ENCODE measurements at regions not wholly inside any gene's neighbourhood (a gene's known extent, or its start where the extent isn't known, plus 50 kb on each side); places are given as distances from the start of the nearest gene placed in this dataset.

DNA sequence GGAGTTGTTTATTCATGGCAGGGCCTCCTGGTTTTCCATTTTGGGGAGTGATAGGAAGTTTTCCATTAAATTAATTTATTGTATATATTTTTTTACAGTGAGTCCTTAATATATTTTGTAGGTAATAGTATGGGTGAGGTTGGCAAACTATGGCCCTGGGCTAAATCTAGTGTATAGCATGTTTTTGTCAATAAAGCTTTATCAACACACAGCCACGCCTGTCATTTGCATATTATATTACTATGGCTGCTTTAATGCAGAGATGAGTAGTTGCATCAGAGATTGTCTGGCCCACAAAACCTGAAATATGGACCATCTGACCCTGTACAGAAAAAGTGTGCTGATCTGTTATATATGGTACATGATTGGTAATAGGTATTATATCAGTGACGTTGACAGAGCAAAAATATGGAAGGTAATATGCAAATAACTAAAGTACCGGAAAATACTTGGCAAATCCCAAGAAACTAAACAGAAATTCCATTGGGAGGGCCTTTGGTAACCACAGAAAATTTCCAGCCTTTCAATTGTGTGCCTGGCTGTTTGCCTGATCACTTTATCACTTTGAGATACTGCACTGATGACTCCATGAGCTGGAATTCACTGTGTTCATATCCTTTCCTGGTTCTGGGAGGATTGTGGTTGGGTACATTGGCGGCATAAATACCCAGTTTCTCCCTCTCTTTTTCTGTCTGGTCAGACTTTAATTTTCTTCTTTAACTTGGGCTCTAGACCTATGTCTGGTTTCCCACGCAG, 61.7 kb upstream of the RFLNA start (continued):
- TF ChIP-seq, protein P1, sequence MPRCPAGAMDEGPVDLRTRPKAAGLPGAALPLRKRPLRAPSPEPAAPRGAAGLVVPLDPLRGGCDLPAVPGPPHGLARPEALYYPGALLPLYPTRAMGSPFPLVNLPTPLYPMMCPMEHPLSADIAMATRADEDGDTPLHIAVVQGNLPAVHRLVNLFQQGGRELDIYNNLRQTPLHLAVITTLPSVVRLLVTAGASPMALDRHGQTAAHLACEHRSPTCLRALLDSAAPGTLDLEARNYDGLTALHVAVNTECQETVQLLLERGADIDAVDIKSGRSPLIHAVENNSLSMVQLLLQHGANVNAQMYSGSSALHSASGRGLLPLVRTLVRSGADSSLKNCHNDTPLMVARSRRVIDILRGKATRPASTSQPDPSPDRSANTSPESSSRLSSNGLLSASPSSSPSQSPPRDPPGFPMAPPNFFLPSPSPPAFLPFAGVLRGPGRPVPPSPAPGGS (IDR thresholded peaks at IDR 0.05), result no peak

DNA sequence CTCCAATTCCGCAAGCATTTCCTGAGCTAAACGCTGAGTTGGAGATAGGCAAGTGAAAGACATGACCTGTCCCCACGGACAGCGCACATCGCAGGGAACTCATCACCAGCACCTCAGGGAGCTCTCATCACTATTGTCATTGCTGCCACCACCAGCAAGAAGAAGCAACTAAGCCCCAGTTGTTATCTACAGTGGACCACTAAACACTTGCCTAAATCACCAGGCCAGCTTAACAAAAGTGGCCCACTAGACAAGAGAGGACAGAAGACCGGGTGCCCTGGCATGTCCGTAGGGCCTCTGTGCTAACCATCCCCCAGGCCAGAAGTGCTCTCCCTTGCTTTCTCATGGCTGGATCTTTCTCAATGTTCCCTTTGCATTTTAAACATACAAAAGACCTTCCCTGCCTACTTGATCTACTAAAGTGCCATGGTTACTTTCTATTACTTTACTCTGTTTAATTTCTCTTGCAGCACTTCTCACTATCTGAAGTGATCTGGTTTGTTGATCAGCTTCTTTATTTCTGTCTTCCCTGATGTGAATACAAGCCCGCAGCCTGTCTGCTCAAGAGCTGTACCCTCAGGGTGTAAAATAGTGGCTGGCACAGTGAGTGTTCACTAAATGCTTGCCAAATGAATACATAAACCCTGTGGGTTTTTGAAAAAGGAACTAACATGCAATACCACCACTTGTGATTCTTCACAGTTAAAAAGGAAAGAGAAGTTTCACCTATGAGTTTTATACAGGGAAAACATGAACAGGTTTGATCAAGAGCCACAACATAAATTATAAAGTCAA, 60.9 kb upstream of the RFLNA start:
- CTCF ChIA-PET, result no interaction called here
- no peak for FAIRE-seq
- no peak overlapping the region for H3K4me2 ChIP-seq
- no peak overlapping the region for H3K27ac ChIP-seq
- WGBS (ENCODE audit: missing lambda C conversion rate), result 70% methylated on average over 8 of the region's 8 CpGs
- POLR2A ChIA-PET, result interaction anchor here (0.5 kb wide), 1 partner anchor 23 kb away, joined by 4 read pairs; no protein-coding TSS in a partner anchor
- no peak overlapping the region for H3K4me3 ChIP-seq
- H3K4me1 ChIP-seq, result no peaks in the 10 kb centered on the region
- no peak for DNase-seq (ENCODE audit: low read depth in 1 of 2, low spot score in 1 of 2)
- no peak for ATAC-seq
- TF ChIP-seq, protein P2, sequence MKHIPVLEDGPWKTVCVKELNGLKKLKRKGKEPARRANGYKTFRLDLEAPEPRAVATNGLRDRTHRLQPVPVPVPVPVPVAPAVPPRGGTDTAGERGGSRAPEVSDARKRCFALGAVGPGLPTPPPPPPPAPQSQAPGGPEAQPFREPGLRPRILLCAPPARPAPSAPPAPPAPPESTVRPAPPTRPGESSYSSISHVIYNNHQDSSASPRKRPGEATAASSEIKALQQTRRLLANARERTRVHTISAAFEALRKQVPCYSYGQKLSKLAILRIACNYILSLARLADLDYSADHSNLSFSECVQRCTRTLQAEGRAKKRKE (CRISPR knock-in tag; IDR thresholded peaks at IDR 0.05; ENCODE audit: low read depth), result no peak
- TF ChIP-seq CBX2 (IDR thresholded peaks at IDR 0.05; ENCODE audit: borderline replicate concordance, low read depth) (no peak), ZFP36 (IDR thresholded peaks at IDR 0.05; ENCODE audit: borderline replicate concordance, partially characterized antibody) (no peak), SMC3 (IDR thresholded peaks at IDR 0.05) (no peak), RARB (CRISPR knock-in tag; IDR thresholded peaks at IDR 0.05) (no peak), JUN (IDR thresholded peaks at IDR 0.05) (no peak), CEBPB (IDR thresholded peaks at IDR 0.05) (no peak), HOXB13 (CRISPR knock-in tag; IDR thresholded peaks at IDR 0.05; ENCODE audit: low read depth) (no peak), NR3C1 (IDR thresholded peaks at IDR 0.05) (no peak), HDAC2 (IDR thresholded peaks at IDR 0.05) (no peak), MYC (IDR thresholded peaks at IDR 0.05; ENCODE audit: borderline replicate concordance, low read length) (no peak), PHF8 (IDR thresholded peaks at IDR 0.05; ENCODE audit: borderline replicate concordance, low read depth) (no peak), ZSCAN20 (CRISPR knock-in tag; IDR thresholded peaks at IDR 0.05) (no peak), CHD4 (IDR thresholded peaks at IDR 0.05; ENCODE audit: borderline replicate concordance) (no peak), EHMT2 (IDR thresholded peaks at IDR 0.05; ENCODE audit: low read depth) (no peak), ZC3H11A (IDR thresholded peaks at IDR 0.05) (no peak)
- H3K9me3 ChIP-seq, result peaks cover 30% of the 10 kb centered on the region

DNA sequence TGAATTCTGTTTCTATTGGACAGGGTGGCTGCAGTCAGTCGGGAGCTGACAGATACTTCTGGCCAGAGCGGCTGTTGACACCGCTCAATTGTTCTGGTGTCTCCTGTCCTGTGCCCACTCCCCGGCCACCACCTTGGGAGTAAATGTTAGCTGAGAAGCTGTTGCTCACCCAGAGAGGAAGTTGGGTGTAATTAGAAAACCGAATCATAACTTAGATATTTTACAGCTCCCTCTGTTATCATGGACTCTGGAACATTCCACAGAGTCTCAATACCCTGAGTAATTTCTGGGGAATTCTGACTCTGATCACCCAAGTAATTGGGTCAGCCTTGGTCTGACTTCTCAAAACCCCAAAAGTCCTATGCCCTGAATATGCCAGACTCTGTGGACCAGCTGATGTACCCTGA, 58.3 kb upstream of the RFLNA start:
- no peaks in the 10 kb centered on the region for H3K4me1 ChIP-seq
- 53% methylated on average over 5 of the region's 5 CpGs for WGBS (ENCODE audit: missing lambda C conversion rate)
- CTCF ChIA-PET, result no interaction called here
- FAIRE-seq (no peak), DNase-seq (ENCODE audit: low read depth in 1 of 2, low spot score in 1 of 2) (no peak), ATAC-seq (no peak)
- peaks cover 8% of the 10 kb centered on the region; the same call in 1 of the 3 replicates for H3K9me3 ChIP-seq
- POLR2A ChIA-PET, result no interaction called here
- no peak overlapping the region for H3K27ac ChIP-seq
- no peak overlapping the region for H3K4me2 ChIP-seq
- TF ChIP-seq CBX2 (IDR thresholded peaks at IDR 0.05; ENCODE audit: borderline replicate concordance, low read depth) (no peak), SMC3 (IDR thresholded peaks at IDR 0.05) (no peak)
- H3K4me3 ChIP-seq, result no peak overlapping the region

DNA sequence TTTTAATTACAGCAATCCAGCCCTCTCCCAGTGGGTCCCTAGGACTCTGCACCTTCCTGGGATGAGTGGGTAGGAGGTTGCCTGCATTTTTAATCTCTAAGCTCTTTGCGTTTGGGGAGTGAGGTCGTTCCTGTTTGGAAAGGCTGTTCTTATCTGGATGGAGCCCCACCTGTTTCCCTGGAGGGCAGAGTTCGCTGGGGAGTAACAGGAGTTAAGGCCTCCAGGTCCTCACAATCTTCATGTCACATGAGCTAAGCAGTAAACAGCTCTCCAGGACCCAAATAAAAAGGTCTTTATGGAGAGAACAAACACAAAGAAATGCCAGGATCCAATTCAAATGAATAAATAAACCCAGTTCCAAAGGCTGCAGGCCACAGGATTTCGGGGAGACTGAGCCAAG, 56.0 kb upstream of the RFLNA start:
- Histone ChIP-seq H3K4me2 (no peak overlapping the region), H3K4me1 (no peaks in the 10 kb centered on the region), H3K4me3 (no peak overlapping the region), H3K9me3 (peaks cover 5% of the 10 kb centered on the region; the same call in 1 of the 3 replicates), H3K27ac (no peak overlapping the region)
- DNase-seq (ENCODE audit: low read depth in 1 of 2, low spot score in 1 of 2) (no peak), FAIRE-seq (no peak), ATAC-seq (no peak)
- WGBS (ENCODE audit: missing lambda C conversion rate), result 22% methylated on average over 4 of the region's 4 CpGs
- ChIA-PET CTCF (no interaction called here), POLR2A (no interaction called here)
- no peak for TF ChIP-seq KDM1A (IDR thresholded peaks at IDR 0.05; ENCODE audit: low read depth)
- TF ChIP-seq FOXS1 (CRISPR knock-in tag; IDR thresholded peaks at IDR 0.05), result no peak
- no peak for TF ChIP-seq FOSB (CRISPR knock-in tag; IDR thresholded peaks at IDR 0.05)
- no peak for TF ChIP-seq ZSCAN20 (CRISPR knock-in tag; IDR thresholded peaks at IDR 0.05)
- no peak for TF ChIP-seq EHF (CRISPR knock-in tag; IDR thresholded peaks at IDR 0.05)
- TF ChIP-seq RFX5 (IDR thresholded peaks at IDR 0.05), result no peak
